HL-60 (cell line): ENCODE measurements at regions not wholly inside any gene's neighbourhood (a gene's known extent, or its start where the extent isn't known, plus 50 kb on each side); places are given as distances from the start of the nearest gene placed in this dataset.

Experiments
- CTCF ChIP-seq: IDR thresholded peaks from one replicate; pipeline ENCODE4 v1.5.1; 2011; ENCODE audit warnings: low read length, control low read depth, inconsistent platforms; ENCODE audit not compliant: insufficient read depth
- REST ChIP-seq: IDR thresholded peaks from 2 replicates; pipeline ENCODE4 v1.6.1; 2012; ENCODE audit warnings: low read depth; ENCODE audit not compliant: insufficient replicate concordance

GRCh38 chr11:114864896-114865295 is 186.6 kb downstream of the NXPE2 start:
- TF ChIP-seq CTCF (no peak), REST (no peak)
